GM23338 (cell line): ENCODE measurements at regions not wholly inside any gene's neighbourhood (a gene's known extent, or its start where the extent isn't known, plus 50 kb on each side); places are given as distances from the start of the nearest gene placed in this dataset. TPM values are rescaled to one million over a fixed set of nuclear protein-coding genes. Genes with fewer than 3 reads are reported as not detected.
A peak's percentile ranks its signal among the peaks of the same experiment; 100 is the strongest.
"Not testable (repeated sequence)": the region's sequence is repeated elsewhere in the genome, so short reads cannot be mapped to it uniquely, and the experiment has no call there.

ENCODE experiments used
- ATAC-seq: fragments of 200-7000 bp; cut with Tn5 transposase; 3 replicates; pipeline ENCODE4 v1.9.1; 2020
- DNase-seq: peaks from one replicate; pipeline ENCODE4 v3.0.0-alpha.2; 2015; ENCODE audit warnings: low spot score
- H2AFZ ChIP-seq: fragments of 200-600 bp; sonication (generic); 2 replicates; pipeline ENCODE4 v1.8.0; 2016; ENCODE audit warnings: antibody characterized with exemption, mild to moderate bottlenecking, moderate library complexity
- H3F3A ChIP-seq: fragments of 200-600 bp; sonication (generic); replicated peaks from 2 replicates; pipeline ENCODE4 v1.8.0; 2017; ENCODE audit warnings: antibody characterized with exemption, mixed run types, low read depth
- H3K27ac ChIP-seq: fragments of 200-600 bp; sonication (generic); 2 replicates; pipeline ENCODE4 v1.6.1; 2016; ENCODE audit warnings: low read depth
- H3K27me3 ChIP-seq: fragments of 200-600 bp; sonication (generic); 2 replicates; pipeline ENCODE4 v1.8.0; 2016; ENCODE audit warnings: mild to moderate bottlenecking, mixed run types, moderate library complexity; ENCODE audit not compliant: insufficient read depth
- H3K36me3 ChIP-seq: fragments of 200-600 bp; sonication (generic); 2 replicates; pipeline ENCODE4 v1.8.0; 2016; ENCODE audit warnings: mild to moderate bottlenecking; ENCODE audit not compliant: insufficient read depth
- H3K4me1 ChIP-seq: fragments of 200-600 bp; sonication (generic); 2 replicates; pipeline ENCODE4 v1.8.0; 2016; ENCODE audit warnings: mild to moderate bottlenecking, moderate library complexity; ENCODE audit not compliant: insufficient read depth
- H3K4me2 ChIP-seq: fragments of 200-600 bp; sonication (generic); 2 replicates; pipeline ENCODE4 v1.7.1; 2017; ENCODE audit warnings: mixed run types
- H3K4me3 ChIP-seq: fragments of 200-600 bp; sonication (generic); 2 replicates; pipeline ENCODE4 v1.6.1; 2016; ENCODE audit warnings: mixed run types
- H3K79me2 ChIP-seq: fragments of 200-600 bp; sonication (generic); replicated peaks from 2 replicates; pipeline ENCODE4 v1.8.0; 2017; ENCODE audit warnings: mild to moderate bottlenecking; ENCODE audit not compliant: insufficient read depth
- H3K9me2 ChIP-seq: fragments of 200-600 bp; sonication (generic); 2 replicates; pipeline ENCODE4 v1.8.0; 2017; ENCODE audit not compliant: insufficient read depth
- H4K20me1 ChIP-seq: fragments of 200-600 bp; sonication (generic); replicated peaks from 2 replicates; pipeline ENCODE4 v1.8.0; 2017; ENCODE audit warnings: mild to moderate bottlenecking; ENCODE audit not compliant: insufficient read depth
- H3K27ac Mint-ChIP-seq: 2 replicates; pipeline ENCODE4 v1.8.0; 2020; ENCODE audit warnings: inconsistent platforms, mild to moderate bottlenecking, moderate library complexity, mixed read lengths
- H3K27me3 Mint-ChIP-seq: 3 replicates; pipeline ENCODE4 v1.8.0; 2022; ENCODE audit warnings: low read depth, mild to moderate bottlenecking, moderate library complexity, mixed read lengths, inconsistent platforms; ENCODE audit not compliant: insufficient read depth, poor library complexity
- H3K36me3 Mint-ChIP-seq: 3 replicates; pipeline ENCODE4 v1.8.0; 2021; ENCODE audit warnings: low read depth, mild to moderate bottlenecking, inconsistent platforms, moderate library complexity, mixed read lengths
- H3K4me1 Mint-ChIP-seq: 3 replicates; pipeline ENCODE4 v1.8.0; 2020; ENCODE audit warnings: mild to moderate bottlenecking, inconsistent platforms, mixed read lengths
- H3K4me3 Mint-ChIP-seq: 3 replicates; pipeline ENCODE4 v1.8.0; 2021; ENCODE audit warnings: moderate library complexity, mild to moderate bottlenecking, inconsistent platforms, mixed read lengths
- H3K9me3 Mint-ChIP-seq: 3 replicates; pipeline ENCODE4 v1.8.0; 2020; ENCODE audit warnings: moderate library complexity, mild to moderate bottlenecking, inconsistent platforms, mixed read lengths
- EZH2 ChIP-seq: fragments of 200-600 bp; sonication (generic); IDR thresholded peaks from one replicate; pipeline ENCODE4 v1.8.0; 2017; ENCODE audit warnings: antibody characterized with exemption, mild to moderate bottlenecking, low read depth; ENCODE audit not compliant: unreplicated experiment
- small RNA-seq: library from RNA; depleted of rRNA; stranded (forward); fragments of <200 nt; gene quantifications from one replicate; pipeline ENCODE3, GENCODE V24; 2014; ENCODE audit warnings: low replicate concordance
- TF ChIP-seq, protein P1 (sequence below): IDR thresholded peaks from one replicate; pipeline ENCODE4 v1.6.1; 2018; ENCODE audit warnings: antibody characterized with exemption; ENCODE audit not compliant: unreplicated experiment

DNA sequence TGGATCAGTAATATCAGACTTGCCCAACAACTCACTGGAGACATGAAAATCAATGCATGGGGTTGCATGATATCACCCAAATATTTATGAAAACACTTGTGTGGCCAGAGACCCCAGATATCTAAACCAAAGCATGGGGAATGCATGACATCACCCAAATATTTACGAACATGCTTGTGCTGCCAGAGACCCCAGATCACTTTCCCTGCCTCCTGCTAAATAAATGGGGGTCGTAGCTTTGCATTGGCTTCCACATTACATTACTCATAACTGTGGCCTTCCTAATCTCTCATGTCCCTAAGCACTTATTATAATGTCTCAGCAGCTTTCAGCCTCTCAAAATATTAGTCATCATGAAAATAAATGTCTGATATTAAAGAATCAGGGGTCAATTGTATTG lies 838.0 kb upstream of the DEFB115 start (continued):
- TF ChIP-seq, protein P1, sequence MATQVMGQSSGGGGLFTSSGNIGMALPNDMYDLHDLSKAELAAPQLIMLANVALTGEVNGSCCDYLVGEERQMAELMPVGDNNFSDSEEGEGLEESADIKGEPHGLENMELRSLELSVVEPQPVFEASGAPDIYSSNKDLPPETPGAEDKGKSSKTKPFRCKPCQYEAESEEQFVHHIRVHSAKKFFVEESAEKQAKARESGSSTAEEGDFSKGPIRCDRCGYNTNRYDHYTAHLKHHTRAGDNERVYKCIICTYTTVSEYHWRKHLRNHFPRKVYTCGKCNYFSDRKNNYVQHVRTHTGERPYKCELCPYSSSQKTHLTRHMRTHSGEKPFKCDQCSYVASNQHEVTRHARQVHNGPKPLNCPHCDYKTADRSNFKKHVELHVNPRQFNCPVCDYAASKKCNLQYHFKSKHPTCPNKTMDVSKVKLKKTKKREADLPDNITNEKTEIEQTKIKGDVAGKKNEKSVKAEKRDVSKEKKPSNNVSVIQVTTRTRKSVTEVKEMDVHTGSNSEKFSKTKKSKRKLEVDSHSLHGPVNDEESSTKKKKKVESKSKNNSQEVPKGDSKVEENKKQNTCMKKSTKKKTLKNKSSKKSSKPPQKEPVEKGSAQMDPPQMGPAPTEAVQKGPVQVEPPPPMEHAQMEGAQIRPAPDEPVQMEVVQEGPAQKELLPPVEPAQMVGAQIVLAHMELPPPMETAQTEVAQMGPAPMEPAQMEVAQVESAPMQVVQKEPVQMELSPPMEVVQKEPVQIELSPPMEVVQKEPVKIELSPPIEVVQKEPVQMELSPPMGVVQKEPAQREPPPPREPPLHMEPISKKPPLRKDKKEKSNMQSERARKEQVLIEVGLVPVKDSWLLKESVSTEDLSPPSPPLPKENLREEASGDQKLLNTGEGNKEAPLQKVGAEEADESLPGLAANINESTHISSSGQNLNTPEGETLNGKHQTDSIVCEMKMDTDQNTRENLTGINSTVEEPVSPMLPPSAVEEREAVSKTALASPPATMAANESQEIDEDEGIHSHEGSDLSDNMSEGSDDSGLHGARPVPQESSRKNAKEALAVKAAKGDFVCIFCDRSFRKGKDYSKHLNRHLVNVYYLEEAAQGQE, result no peak
- TF ChIP-seq EZH2, result no peak

DNA sequence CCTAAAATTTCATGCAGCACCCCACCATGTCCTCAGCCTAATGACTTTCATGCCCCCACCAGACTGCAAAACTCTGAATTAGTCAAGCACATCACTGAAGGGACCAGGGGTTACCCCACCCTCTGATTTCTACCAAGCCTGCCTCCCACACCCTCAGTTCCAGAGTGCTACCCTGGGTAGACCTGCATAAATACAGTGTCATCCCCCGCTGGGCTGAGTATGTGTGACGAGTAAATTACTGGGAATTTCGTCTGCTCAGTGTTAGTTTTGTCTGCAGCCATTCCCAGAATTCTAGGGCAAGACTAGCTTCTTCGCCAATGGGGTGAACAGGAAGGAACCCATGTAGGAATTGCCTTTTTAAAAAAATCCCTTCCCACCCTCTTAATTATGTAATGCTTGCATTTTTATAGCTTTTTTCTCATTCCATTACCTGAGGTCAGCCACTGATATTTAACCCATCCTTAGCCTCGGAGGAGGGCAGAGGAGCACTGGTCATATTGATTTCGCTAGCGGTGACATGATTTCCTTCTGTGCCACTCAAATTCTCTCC lies 837.5 kb upstream of the DEFB115 start:
- H3K9me3 Mint-ChIP-seq, result peaks cover 39% of the 10 kb centered on the region
- not testable (repeated sequence) for H3K79me2 ChIP-seq, H3K4me1 Mint-ChIP-seq, ATAC-seq, H3K27me3 Mint-ChIP-seq, H3K4me1 ChIP-seq, H3K4me3 Mint-ChIP-seq, H3K27ac ChIP-seq, H3K36me3 Mint-ChIP-seq, H3K27me3 ChIP-seq, H3K27ac Mint-ChIP-seq, H3K36me3 ChIP-seq, H2AFZ ChIP-seq, H3K4me3 ChIP-seq, H3F3A ChIP-seq, H3K9me2 ChIP-seq, H4K20me1 ChIP-seq
- H3K4me2 ChIP-seq, result peak overlapping the region; percentile 57; the same call in 1 of the 2 replicates
- DNase-seq, result peak; percentile 61

Small RNA genes in the stretch of these regions (small RNA-seq; reads per million reads assigned to genes)
- gene CFTRP3 (not detected), gene MLLT10P1 (not detected), gene RF00019 (not detected)
